Activated naive CD8-positive, alpha-beta T cell (primary cell): ENCODE measurements at regions not wholly inside any gene's neighbourhood (a gene's known extent, or its start where the extent isn't known, plus 50 kb on each side); places are given as distances from the start of the nearest gene placed in this dataset.

Experiments used
- H3K27ac Mint-ChIP-seq: one replicate; pipeline ENCODE4 v1.8.0; 2021; ENCODE audit warnings: mixed read lengths
- H3K27me3 Mint-ChIP-seq: one replicate; pipeline ENCODE4 v1.8.0; 2021; ENCODE audit warnings: mixed read lengths
- H3K36me3 Mint-ChIP-seq: one replicate; pipeline ENCODE4 v1.8.0; 2021; ENCODE audit warnings: mixed read lengths
- H3K4me1 Mint-ChIP-seq: one replicate; pipeline ENCODE4 v1.8.0; 2021; ENCODE audit warnings: low read depth, mixed read lengths
- H3K4me3 Mint-ChIP-seq: one replicate; pipeline ENCODE4 v1.8.0; 2021; ENCODE audit warnings: mild to moderate bottlenecking, mixed read lengths
- H3K9me3 Mint-ChIP-seq: one replicate; pipeline ENCODE4 v1.8.0; 2021; ENCODE audit warnings: low read depth, mixed read lengths

DNA sequence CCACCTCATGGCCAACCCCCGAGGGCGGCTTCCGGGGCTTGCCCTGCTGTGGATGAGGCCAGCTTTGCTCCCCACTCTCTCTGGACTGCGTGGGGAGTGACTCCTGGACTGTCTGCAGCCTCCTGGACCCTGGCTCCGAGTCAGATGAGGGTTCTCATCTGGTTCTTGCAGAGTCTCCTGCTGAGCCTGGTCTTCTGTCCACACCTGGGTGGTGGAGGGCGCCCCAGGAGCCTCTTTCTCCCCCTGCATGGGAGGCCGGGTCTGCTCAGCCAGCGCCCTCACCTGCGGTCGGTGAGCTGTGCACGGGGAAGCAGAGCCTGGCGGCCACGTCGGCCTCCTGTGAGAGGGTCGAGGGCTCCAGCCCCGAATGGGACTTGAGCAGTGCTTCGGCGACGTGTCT is 78.3 kb downstream of the RTP5 start:
- Mint-ChIP-seq H3K4me1 (peaks cover 6% of the 10 kb centered on the region), H3K4me3 (no peak overlapping the region), H3K27ac (no peak overlapping the region), H3K27me3 (no peaks in the 10 kb centered on the region), H3K9me3 (no peaks in the 10 kb centered on the region), H3K36me3 (no peaks in the 10 kb centered on the region)

DNA sequence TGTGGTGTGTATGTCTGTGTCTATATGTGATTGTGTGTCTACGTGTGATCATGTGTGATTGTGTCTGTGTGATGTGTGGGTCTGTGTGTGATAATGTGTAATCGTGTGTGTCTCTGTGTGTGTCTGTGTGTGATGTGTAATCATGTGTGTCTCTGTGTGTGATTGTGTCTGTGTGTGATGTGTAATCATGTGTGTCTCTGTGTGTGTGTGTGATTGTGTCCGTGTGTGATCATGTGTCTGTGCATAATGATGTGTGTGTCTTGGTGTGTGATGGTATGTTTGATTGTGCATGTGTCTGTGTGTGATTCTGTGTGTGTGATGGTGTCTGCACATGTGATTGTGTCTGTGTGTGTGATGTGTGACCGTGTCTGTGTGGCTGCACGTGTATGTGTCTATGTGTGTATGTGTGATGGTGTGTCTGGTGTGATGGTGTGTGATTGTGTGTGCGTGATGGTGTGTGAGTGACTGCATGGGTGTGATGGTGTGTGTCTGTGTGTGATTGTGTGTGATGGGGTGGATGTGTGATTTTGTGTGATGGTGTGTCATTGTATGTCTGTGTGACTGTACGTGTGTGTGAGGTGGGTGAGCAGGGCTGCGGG is 78.9 kb downstream of the RTP5 start:
- H3K27ac Mint-ChIP-seq: no peak overlapping the region
- H3K4me3 Mint-ChIP-seq: no peak overlapping the region
- no peaks in the 10 kb centered on the region for H3K27me3 Mint-ChIP-seq
- H3K4me1 Mint-ChIP-seq: peaks cover 6% of the 10 kb centered on the region
- H3K36me3 Mint-ChIP-seq: no peaks in the 10 kb centered on the region
- no peaks in the 10 kb centered on the region for H3K9me3 Mint-ChIP-seq

DNA sequence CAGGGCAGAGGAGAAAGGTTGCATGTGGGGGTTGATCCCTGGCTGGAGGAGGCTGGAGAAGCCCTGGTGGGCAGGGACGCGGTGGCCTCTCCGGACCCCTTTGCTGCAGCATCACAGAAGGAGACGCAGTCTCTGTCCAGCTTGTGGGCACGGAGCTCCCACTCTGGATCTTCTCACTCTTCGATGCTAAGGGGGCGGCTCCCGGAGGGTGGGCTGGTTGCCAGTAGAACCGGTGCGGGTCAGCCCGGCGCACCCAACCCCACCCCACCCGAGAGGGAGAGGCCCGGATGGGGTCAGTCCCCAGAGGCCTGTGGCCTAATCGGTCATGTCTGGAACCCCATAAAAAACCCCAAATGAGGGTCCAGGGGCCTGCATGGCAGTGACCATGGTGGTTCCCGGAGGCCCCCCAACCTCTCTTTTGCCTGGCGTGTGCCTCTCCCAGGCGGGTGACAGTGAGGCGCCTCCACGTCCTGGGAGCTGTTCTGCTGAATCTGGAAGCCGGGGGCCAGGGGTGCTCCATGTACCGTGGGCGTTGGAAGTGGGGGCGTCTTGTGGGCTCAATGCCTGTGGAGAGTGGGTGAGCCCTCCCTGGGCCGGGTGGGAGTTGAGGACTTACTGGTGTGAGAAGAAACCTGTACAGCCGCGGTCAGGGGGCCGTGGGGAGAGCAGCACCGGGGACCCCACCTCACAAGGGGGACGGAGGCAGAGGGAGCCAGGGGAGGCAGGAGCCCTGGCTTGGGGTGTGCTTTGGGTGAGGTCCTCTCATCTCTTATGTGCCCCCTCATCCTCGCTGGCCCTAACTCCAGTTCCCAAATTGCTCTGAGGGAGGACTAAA is 79.6 kb downstream of the RTP5 start:
- no peak overlapping the region for H3K27ac Mint-ChIP-seq
- H3K4me3 Mint-ChIP-seq: no peak overlapping the region
- peaks cover 6% of the 10 kb centered on the region for H3K4me1 Mint-ChIP-seq
- H3K27me3 Mint-ChIP-seq: no peaks in the 10 kb centered on the region
- no peaks in the 10 kb centered on the region for H3K9me3 Mint-ChIP-seq
- H3K36me3 Mint-ChIP-seq: no peaks in the 10 kb centered on the region

DNA sequence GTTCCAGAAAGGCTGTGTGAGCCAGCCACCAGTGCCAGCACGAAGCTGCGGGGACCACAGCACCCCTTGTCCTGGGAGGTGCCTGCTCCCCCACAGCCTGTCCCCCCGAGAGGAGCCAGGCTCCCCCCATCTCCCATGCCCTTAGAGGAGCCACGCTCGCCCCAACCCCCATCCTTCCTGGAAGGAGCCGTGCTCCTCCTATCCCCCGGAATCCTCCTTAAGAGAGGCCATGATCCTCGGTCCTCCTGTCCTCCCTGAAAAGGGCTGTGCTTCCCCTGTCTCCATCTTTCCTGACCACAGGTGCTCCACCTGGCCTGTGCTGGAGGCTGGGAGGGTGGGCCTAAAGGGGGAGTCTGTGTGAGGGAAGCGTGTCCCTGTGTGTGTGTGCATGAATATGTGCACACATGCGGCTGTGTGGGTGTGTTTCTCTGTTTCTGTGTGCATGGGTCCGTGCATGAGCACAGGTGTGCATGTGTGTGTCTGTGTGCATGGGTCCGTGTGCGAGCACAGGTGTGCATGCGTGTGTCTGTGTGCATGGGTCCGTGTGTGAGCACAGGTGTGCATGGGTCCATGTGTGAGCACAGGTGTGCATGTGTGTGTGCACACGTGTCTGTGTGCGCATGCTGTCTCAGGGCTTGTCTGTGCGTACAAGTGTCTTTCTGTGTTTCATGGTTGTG is 80.3 kb downstream of the RTP5 start:
- no peak overlapping the region for H3K4me3 Mint-ChIP-seq
- H3K36me3 Mint-ChIP-seq: no peaks in the 10 kb centered on the region
- peaks cover 6% of the 10 kb centered on the region for H3K4me1 Mint-ChIP-seq

DNA sequence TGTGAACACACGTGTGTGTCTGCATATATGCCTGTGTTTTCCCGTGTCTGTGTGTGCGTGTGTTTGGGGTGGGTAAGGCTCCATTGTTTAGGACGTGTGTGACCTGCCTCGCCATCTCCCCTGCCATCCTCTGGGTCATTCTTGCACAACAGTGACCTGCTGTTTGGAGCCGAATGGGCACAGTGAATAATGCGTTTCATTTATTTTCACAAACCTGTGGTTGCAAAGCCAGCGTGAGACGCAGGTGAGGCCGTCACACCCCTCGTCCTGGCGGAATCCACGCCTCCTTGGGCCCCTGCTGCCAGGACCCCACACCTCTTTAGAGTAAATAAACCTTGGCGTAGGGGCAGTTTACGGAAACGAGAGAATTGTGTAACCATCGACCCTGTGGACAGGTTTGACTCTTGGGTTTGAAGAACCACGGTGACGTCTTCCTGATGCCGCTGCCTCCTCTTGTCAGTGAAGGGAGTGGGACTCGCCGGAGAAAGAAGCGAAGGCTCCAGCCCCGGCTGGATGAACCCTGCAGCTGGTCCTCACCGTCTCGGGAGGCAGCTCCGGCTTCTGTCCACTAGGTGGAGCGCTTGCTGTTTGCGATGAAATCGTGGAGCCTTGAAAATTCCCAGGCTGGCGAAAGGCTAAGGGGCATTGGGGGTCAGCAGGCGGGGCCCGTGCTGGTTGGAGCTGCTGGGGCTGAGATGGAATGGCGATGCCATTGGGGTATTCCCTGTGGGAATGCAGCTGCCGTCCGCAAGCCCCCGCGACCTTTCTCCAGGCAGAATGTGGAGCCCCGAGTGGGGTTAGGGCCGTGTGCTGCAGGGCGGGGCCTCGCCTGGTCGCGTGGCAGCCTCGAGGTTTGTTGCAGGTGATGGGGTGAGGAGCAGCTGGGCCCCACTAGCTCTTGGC is 81.1 kb downstream of the RTP5 start:
- H3K4me1 Mint-ChIP-seq: peaks cover 6% of the 10 kb centered on the region
- H3K27me3 Mint-ChIP-seq: no peaks in the 10 kb centered on the region
- no peaks in the 10 kb centered on the region for H3K9me3 Mint-ChIP-seq
- no peaks in the 10 kb centered on the region for H3K36me3 Mint-ChIP-seq
- H3K27ac Mint-ChIP-seq: no peak overlapping the region
- H3K4me3 Mint-ChIP-seq: no peak overlapping the region

More for the DNA sequence above, 80.3 kb downstream of the RTP5 start:
- Mint-ChIP-seq H3K9me3 (no peaks in the 10 kb centered on the region), H3K27me3 (no peaks in the 10 kb centered on the region), H3K27ac (no peak overlapping the region)

DNA sequence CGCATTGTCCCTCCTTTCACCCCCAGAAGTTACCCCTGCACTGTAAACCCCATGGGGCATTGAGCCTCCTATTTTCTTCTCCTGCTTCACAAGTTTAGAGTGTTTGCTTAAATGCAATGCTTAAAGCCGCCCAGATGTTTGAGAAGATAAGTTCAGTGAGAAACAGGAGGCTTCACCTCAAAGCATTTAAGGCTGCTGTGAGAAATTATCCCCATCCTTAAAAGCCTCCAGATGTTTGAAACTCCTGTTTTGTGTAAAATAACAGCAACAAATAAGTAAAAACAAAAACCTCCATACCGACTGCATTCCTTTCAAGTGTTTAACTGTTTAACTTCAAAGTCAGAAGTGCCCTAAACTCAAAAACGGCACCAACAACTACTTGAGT is 81.8 kb downstream of the RTP5 start:
- Mint-ChIP-seq H3K4me1 (peaks cover 6% of the 10 kb centered on the region), H3K4me3 (no peak overlapping the region), H3K36me3 (no peaks in the 10 kb centered on the region), H3K27ac (no peak overlapping the region), H3K9me3 (no peaks in the 10 kb centered on the region), H3K27me3 (no peaks in the 10 kb centered on the region)

DNA sequence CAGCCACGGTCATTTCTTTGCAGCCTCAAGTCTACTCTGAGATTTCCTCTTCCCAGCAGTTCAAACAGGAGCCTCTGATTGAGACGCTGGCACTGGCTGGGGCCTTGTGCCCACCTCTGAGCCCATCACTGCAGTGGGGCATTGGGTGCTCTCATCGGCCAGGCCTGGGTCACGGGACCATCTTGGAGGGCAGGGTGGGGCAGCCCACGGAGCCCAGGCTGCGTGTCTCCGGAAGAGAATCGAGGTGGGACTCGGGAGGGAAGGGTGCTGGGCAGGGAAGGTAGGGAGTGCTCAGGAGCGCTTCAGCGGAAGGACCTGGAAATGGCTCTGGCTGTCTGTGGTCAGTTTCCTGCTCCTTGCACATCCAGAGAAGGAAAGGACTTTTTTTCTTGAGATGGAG is 82.4 kb downstream of the RTP5 start:
- H3K27ac Mint-ChIP-seq: no peak overlapping the region
- H3K4me1 Mint-ChIP-seq: peaks cover 6% of the 10 kb centered on the region
- H3K9me3 Mint-ChIP-seq: no peaks in the 10 kb centered on the region
- H3K36me3 Mint-ChIP-seq: no peaks in the 10 kb centered on the region
- no peak overlapping the region for H3K4me3 Mint-ChIP-seq
- no peaks in the 10 kb centered on the region for H3K27me3 Mint-ChIP-seq

DNA sequence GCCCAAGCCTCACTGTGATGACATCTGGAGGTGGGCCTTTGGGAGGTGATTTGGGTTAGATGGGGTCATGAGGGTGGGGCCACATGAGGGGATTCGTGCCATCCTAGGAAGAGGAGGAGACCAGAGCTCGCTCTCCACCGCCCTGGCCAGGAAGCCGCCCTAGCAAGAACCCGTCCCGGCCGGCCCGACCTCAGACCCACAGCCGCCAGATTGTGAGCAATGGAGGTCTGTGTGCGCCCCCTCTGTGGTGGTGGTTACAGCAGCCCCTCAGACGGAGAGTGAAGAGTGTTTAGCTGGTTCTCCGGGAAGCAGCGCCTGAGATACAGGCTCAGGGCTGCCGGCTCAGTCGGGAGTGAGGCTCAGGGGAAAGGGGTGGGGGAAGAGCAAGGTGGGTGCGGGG is 83.3 kb downstream of the RTP5 start:
- no peak overlapping the region for H3K27ac Mint-ChIP-seq
- peaks cover 3% of the 10 kb centered on the region for H3K36me3 Mint-ChIP-seq
- peaks cover 6% of the 10 kb centered on the region for H3K4me1 Mint-ChIP-seq

DNA sequence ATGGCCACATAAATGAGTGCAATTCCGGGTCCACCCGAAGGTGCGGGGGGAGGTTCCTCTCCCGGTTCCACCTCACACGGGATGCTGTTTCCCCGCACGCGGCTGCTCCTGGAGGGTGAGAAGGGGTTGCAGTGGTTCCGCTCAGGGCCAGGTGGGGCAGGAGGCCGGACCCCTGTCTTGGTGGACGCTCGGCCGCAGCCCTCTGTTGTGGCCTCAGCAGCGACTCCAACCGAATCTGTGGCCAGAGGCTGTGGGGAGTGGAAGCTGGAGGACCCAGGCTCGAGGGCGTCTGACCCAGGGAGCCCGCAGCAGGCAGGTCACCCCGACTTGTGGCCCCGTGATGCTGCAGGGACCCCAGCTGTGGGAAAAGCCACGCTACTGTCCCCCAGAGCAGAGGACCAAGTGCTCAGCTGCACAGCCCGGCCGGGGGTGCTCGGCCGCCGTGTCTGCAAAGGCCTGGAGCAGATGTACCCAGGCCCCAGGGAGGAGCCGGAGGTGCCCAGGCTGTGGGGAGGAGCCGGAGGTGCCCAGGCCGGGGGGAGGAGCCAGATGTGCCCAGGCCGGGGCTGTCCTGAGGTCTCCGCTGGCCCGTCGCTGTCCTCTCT is 83.9 kb downstream of the RTP5 start:
- Mint-ChIP-seq H3K9me3 (no peaks in the 10 kb centered on the region), H3K4me3 (no peak overlapping the region), H3K36me3 (peaks cover 5% of the 10 kb centered on the region), H3K4me1 (peaks cover 5% of the 10 kb centered on the region), H3K27ac (no peak overlapping the region), H3K27me3 (no peaks in the 10 kb centered on the region)

More for the DNA sequence above, 83.3 kb downstream of the RTP5 start:
- Mint-ChIP-seq H3K9me3 (no peaks in the 10 kb centered on the region), H3K27me3 (no peaks in the 10 kb centered on the region), H3K4me3 (no peak overlapping the region)

DNA sequence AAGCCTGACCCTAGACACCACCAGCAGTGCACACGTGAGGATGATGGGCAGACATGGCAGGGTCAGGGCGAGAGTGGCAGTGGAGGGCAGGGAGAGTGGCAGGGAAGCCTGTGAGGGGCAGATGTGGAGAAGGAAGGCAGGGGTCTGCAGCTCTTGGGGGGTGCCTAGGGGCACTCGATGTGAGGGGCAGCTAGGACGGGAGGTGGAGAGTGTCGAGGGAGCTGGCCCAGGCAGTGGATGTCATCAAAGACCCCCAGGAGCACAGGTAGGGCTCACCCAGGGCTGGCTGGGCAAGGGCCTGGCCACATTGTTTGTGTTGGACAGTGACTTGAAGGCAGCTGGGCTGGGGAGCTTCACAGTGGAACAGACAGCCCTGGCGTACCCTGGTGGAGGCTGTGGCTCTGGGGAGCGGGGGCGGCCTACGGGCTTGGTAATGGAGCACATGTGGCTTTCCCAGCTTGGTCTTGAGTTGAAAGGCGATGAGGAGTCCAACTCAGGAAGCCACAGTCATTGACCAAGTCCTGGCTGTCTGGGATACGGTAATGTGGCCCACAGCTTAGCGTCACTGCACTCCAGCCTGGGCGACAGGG is 87.1 kb downstream of the RTP5 start:
- Mint-ChIP-seq H3K27ac (no peak overlapping the region), H3K27me3 (no peaks in the 10 kb centered on the region), H3K36me3 (peaks cover 5% of the 10 kb centered on the region), H3K9me3 (no peaks in the 10 kb centered on the region), H3K4me1 (no peaks in the 10 kb centered on the region), H3K4me3 (no peak overlapping the region)

DNA sequence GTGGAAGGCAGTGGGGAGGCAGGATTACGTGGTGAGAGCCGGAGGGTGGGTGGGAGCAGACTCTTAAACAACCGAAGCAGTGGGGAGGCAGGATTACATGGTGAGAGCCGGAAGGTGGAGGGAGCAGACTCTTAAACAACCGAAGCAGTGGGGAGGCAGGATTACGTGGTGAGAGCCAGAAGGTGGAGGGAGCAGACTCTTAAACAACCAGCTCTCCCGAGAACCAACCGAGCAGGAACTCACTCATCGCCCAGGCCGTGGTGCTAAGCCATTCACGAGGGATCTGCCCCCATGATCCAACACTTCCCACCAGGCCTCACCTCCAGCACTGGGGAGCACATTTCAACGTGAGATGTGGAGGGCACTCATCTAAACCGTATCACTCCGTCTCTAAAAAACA is 87.7 kb downstream of the RTP5 start:
- no peaks in the 10 kb centered on the region for H3K9me3 Mint-ChIP-seq
- no peak overlapping the region for H3K27ac Mint-ChIP-seq
- no peaks in the 10 kb centered on the region for H3K4me1 Mint-ChIP-seq
- no peaks in the 10 kb centered on the region for H3K27me3 Mint-ChIP-seq
- peaks cover 5% of the 10 kb centered on the region for H3K36me3 Mint-ChIP-seq
- no peak overlapping the region for H3K4me3 Mint-ChIP-seq

DNA sequence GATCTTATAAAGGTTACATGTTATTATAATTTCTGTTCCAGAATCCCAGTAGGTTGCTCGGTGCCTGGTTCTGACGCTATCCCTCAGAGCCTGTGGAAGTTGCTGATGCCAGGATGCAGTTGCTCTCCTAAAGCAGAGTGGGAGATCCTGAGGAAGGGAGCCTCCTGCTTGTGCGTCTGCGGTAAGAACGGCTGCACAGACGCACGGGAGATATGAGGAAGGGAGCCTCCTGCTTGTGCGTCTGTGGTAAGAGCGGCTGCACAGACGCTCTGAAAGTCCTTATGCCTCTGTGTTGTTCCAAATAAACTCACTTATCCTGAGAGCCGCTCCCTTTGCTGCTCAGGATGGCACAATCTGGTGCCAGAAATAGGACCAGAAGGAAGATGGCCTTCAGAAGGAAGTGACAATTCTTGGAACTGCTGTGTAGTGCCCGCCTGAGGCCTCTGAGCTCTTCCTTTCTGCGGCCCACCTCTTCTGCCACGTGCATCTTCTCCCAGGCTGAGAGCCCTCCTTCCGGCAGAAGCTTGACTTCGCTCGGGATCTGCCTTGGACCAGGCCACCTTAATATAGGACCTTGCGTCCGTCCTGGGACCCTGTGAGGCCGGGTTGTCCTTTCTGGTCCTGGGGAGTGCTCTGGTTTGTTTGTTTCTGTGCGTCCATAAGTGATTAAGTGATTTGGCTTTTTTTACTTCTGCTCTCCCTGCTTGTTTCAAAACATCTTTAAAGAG is 89.5 kb downstream of the RTP5 start:
- Mint-ChIP-seq H3K27ac (peak overlapping the region; percentile 10), H3K4me1 (peaks cover 2% of the 10 kb centered on the region), H3K9me3 (no peaks in the 10 kb centered on the region), H3K4me3 (no peak overlapping the region), H3K36me3 (peaks cover 5% of the 10 kb centered on the region), H3K27me3 (no peaks in the 10 kb centered on the region)

DNA sequence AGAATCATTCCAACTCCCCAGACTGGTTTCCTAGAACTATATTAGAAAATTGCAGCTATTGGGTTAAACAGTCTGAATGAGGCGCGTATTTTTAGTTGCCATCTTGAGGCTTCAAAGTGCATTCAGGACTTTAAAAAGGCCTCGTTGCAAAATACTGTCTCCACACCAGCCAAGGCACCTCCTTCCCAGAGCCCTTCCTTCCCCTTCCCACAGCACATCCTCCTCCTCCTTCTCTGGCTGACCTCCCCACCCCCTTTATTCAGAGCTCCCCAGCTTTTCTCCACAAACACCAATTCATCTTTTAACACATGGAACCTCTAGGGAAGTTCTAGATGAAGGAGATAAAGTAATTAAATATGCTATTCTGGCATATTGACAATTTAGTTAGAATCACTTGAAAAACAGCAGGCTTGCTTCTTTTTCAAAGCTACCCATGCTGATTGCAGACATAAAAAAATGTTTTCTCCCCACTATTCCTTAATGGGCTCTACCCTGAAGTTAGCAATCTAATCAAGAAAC is 90.3 kb downstream of the RTP5 start:
- Mint-ChIP-seq H3K27ac (no peak overlapping the region), H3K4me3 (no peak overlapping the region), H3K4me1 (peaks cover 5% of the 10 kb centered on the region), H3K9me3 (no peaks in the 10 kb centered on the region), H3K36me3 (peaks cover 5% of the 10 kb centered on the region), H3K27me3 (no peaks in the 10 kb centered on the region)
